GM19324 (cell line): ENCODE measurements at regions not wholly inside any gene's neighbourhood (a gene's known extent, or its start where the extent isn't known, plus 50 kb on each side); places are given as distances from the start of the nearest gene placed in this dataset.
"Not testable (repeated sequence)": the region's sequence is repeated elsewhere in the genome, so short reads cannot be mapped to it uniquely, and the experiment has no call there.

Source experiments
- ATAC-seq: cut with Tn5 transposase; IDR thresholded peaks from one replicate; pipeline ENCODE4 v1.9.1; 2021; ENCODE audit warnings: mild to moderate bottlenecking, moderate library complexity; ENCODE audit not compliant: unreplicated experiment, low FRiP score

- ATAC-seq, result no peak
Observed at GRCh38 chr4:96389770-96390169, 549.9 kb downstream of the PDHA2 start.

GRCh38 chr4:96390404-96390803 lies 550.5 kb downstream of the PDHA2 start:
- ATAC-seq, result no peak

GRCh38 chr4:96395747-96396146 lies 555.9 kb downstream of the PDHA2 start:
- no peak for ATAC-seq

GRCh38 chr4:96406742-96407141 lies 566.8 kb downstream of the PDHA2 start:
- no peak for ATAC-seq

GRCh38 chr4:96407225-96407624 lies 567.3 kb downstream of the PDHA2 start:
- ATAC-seq, result no peak

- ATAC-seq, result no peak
Observed at GRCh38 chr4:96407738-96408463, 568.0 kb downstream of the PDHA2 start.

- not testable (repeated sequence) for ATAC-seq
Observed at GRCh38 chr4:96414853-96415252, 575.0 kb downstream of the PDHA2 start.

GRCh38 chr4:96429657-96430056 lies 589.8 kb downstream of the PDHA2 start:
- no peak for ATAC-seq

- ATAC-seq, result no peak
Observed at GRCh38 chr4:96431094-96431493, 591.2 kb downstream of the PDHA2 start.

GRCh38 chr4:96448315-96448872 lies 608.5 kb downstream of the PDHA2 start:
- no peak for ATAC-seq

GRCh38 chr4:96455045-96455720 lies 615.3 kb downstream of the PDHA2 start:
- no peak for ATAC-seq

- not testable (repeated sequence) for ATAC-seq
Observed at GRCh38 chr4:96458031-96458430, 618.1 kb downstream of the PDHA2 start.

GRCh38 chr4:96459105-96459504 lies 619.2 kb downstream of the PDHA2 start:
- ATAC-seq, result no peak

- no peak for ATAC-seq
Observed at GRCh38 chr4:96465834-96466233, 625.9 kb downstream of the PDHA2 start.

GRCh38 chr4:96471956-96472867 lies 632.3 kb downstream of the PDHA2 start:
- no peak for ATAC-seq

GRCh38 chr4:96473246-96473645 lies 633.4 kb downstream of the PDHA2 start:
- ATAC-seq, result no peak

- ATAC-seq, result no peak
Observed at GRCh38 chr4:96483308-96484030, 643.6 kb downstream of the PDHA2 start.

GRCh38 chr4:96486563-96486962 lies 646.7 kb downstream of the PDHA2 start:
- ATAC-seq, result no peak

GRCh38 chr4:96497621-96498020 lies 657.7 kb downstream of the PDHA2 start:
- no peak for ATAC-seq

GRCh38 chr4:96504386-96504785 lies 664.5 kb downstream of the PDHA2 start:
- ATAC-seq, result no peak
